BJ (cell line): ENCODE measurements at regions not wholly inside any gene's neighbourhood (a gene's known extent, or its start where the extent isn't known, plus 50 kb on each side); places are given as distances from the start of the nearest gene placed in this dataset.

Experiments
- CTCF ChIA-PET: fragments of 350-600 bp; formaldehyde crosslinking; extraction: SDS; loops from one replicate; lab custom pipeline; 2021; ENCODE audit warnings: antibody characterized with exemption, inconsistent platforms; lab: Yijun Ruan, JAX
- POLR2A ChIA-PET: fragments of 300-600 bp; sonication (Branson Sonifier 250); formaldehyde crosslinking; extraction: SDS; loops from one replicate; lab custom pipeline; 2021; ENCODE audit warnings: antibody characterized with exemption; lab: Charles Lee
- DNase-seq: peaks from one replicate; pipeline ENCODE4 v3.0.0-alpha.2; 2011; ENCODE audit warnings: low read depth
- H3K27me3 ChIP-seq: 2 replicates; pipeline ENCODE4 v1.6.0; 2011; ENCODE audit warnings: low read length; ENCODE audit not compliant: control insufficient read depth, insufficient read depth
- H3K36me3 ChIP-seq: 2 replicates; pipeline ENCODE4 v1.5.1; 2011; ENCODE audit warnings: low read length; ENCODE audit not compliant: control insufficient read depth, insufficient read depth
- H3K4me3 ChIP-seq: 2 replicates; pipeline ENCODE4 v1.5.1; 2011; ENCODE audit warnings: low read depth, mild to moderate bottlenecking, control low read depth, low read length
- TF ChIP-seq, protein P1 (sequence below): IDR thresholded peaks from 2 replicates; pipeline ENCODE4 v1.5.1; 2011; ENCODE audit warnings: low read depth, mild to moderate bottlenecking, control low read depth, inconsistent platforms, low read length, moderate library complexity; ENCODE audit not compliant: insufficient read depth

DNA sequence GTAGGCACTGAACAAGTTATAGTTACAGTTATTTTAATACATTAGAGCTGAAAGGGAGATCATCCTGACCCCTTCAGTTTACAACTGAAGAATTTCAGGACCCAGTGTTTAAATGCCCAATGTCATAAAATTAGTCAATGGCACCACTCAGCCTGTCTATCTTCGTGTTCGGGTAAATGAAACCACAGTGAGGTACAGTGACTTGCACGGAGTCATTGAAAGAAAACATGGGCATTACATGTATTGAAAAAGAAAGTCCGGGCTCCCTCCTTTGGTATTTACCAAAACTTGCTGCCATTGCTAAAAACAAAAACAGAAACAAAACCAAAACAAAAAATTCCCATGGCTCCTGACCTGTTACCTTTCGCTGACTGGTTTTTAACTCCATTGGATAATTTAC is 131.7 kb downstream of the SH2D1A start:
- TF ChIP-seq, protein P1, sequence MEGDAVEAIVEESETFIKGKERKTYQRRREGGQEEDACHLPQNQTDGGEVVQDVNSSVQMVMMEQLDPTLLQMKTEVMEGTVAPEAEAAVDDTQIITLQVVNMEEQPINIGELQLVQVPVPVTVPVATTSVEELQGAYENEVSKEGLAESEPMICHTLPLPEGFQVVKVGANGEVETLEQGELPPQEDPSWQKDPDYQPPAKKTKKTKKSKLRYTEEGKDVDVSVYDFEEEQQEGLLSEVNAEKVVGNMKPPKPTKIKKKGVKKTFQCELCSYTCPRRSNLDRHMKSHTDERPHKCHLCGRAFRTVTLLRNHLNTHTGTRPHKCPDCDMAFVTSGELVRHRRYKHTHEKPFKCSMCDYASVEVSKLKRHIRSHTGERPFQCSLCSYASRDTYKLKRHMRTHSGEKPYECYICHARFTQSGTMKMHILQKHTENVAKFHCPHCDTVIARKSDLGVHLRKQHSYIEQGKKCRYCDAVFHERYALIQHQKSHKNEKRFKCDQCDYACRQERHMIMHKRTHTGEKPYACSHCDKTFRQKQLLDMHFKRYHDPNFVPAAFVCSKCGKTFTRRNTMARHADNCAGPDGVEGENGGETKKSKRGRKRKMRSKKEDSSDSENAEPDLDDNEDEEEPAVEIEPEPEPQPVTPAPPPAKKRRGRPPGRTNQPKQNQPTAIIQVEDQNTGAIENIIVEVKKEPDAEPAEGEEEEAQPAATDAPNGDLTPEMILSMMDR = no peak
- POLR2A ChIA-PET = no interaction called here

DNA sequence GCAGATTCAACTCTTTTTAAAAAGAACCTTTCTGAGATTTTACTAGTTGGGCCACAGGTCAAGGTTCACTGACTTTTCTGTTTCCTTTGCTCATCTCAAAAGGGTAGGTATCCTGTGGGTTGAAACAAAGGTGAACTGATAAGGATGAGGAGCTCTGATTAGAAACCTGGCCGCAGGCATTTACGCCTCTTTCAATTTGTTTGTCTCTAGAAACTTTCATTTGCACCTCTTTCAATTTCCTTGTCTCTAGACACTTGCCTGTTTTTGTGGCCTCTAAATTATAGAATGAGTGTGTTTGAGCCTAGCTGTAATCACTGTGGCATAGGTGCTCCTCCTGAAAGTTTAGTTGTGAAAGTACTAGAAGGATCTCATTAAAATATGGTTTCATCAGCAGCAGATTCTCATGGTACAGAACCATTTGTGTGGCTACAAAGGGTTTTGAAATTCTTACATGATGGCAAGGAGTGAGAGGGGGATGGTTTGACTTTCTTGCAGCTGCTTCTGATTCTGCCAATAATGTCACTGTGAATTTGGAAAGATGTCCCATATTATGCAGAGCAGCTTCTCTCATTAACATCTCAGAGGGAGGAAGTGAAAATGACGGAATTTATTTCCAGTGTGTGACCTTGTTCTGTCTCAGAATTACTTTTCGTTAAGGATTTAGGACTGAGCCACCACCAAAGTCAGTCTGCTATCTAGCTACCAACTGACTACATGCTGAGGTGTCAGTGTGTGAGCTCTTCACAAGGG is 142.2 kb downstream of the SH2D1A start:
- TF ChIP-seq, protein P1 = no peak
- Histone ChIP-seq H3K4me3 (no peak overlapping the region), H3K27me3 (no peaks in the 10 kb centered on the region), H3K36me3 (no peaks in the 10 kb centered on the region)
- no peak for DNase-seq
- POLR2A ChIA-PET = no interaction called here
- CTCF ChIA-PET = no interaction called here

More for the DNA sequence above, 131.7 kb downstream of the SH2D1A start:
- no peak overlapping the region for H3K4me3 ChIP-seq
- no peak for DNase-seq
- no peaks in the 10 kb centered on the region for H3K27me3 ChIP-seq
- CTCF ChIA-PET = no interaction called here
- no peaks in the 10 kb centered on the region for H3K36me3 ChIP-seq

DNA sequence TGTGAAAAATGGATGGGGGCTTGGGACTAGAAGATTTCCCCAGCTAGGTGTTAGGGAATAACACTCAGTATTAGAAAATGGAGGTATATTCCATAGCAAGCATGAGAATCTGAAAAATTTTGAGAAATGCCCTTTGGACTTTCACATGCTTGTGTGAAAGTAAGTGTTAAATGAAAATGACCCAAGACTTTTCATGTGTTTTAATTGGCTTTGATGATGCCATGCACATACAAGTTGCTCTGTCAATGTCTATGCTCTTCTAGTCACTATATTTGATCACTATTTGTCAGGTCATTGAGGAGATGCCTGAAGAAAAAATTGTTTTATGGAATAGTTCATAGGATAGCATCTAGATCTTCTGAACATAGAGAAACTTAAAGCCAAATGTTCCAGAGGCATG is 147.6 kb downstream of the SH2D1A start:
- ChIA-PET CTCF (no interaction called here), POLR2A (no interaction called here)
- H3K4me3 ChIP-seq = no peak overlapping the region
- DNase-seq = no peak
- H3K36me3 ChIP-seq = no peaks in the 10 kb centered on the region
- TF ChIP-seq, protein P1 = no peak
- H3K27me3 ChIP-seq = no peaks in the 10 kb centered on the region

DNA sequence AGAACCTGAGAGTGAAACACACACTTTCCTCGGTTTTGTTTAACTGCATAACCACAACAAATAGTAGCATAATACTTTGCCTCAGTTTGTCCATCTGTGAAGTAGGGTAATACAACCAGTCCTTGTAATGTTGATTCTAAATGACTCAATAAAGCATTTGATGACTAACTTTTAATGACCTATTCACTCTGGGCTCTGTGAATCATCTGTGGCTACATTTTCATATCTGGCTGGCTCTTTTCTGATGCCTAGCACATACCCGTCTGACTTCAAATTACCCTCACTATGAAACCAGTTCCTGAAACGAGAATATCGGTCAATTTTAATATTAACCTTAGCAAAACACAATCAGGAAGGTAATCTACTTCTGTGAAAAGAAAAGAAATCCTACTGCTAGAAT is 151.0 kb downstream of the SH2D1A start:
- H3K4me3 ChIP-seq = no peak overlapping the region
- H3K27me3 ChIP-seq = no peaks in the 10 kb centered on the region
- H3K36me3 ChIP-seq = no peaks in the 10 kb centered on the region
- TF ChIP-seq, protein P1 = no peak
- DNase-seq = no peak
- CTCF ChIA-PET = no interaction called here
- POLR2A ChIA-PET = no interaction called here

DNA sequence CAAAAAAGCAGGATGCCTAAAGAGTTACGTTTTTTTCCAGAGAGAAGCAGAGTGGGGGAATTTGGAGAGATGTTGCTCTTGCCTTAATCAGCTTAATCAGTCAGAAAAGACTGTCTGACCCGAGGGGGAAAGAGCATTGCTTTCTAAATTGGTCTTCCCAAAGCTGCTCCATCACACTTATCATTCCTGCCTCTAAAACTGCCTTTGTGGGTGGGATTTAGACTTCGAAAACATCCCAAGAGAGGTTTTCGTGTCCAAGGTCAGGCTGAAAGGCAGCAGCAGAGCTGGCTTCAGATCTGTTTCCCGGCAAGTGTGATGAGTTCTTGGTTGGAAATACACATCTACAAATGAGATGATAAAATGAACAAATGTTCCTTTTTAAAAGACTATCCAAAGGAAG is 155.2 kb downstream of the SH2D1A start:
- TF ChIP-seq, protein P1 = no peak
- no peaks in the 10 kb centered on the region for H3K36me3 ChIP-seq
- DNase-seq = no peak
- H3K4me3 ChIP-seq = no peak overlapping the region
- no peaks in the 10 kb centered on the region for H3K27me3 ChIP-seq
- ChIA-PET POLR2A (no interaction called here), CTCF (no interaction called here)
